Neuron (in vitro differentiated cells): ENCODE measurements at regions not wholly inside any gene's neighbourhood (a gene's known extent, or its start where the extent isn't known, plus 50 kb on each side); places are given as distances from the start of the nearest gene placed in this dataset.

ENCODE experiments used
- H2AFZ ChIP-seq: one replicate; pipeline ENCODE4 v1.6.1; 2013; ENCODE audit warnings: low read depth, mild to moderate bottlenecking, inconsistent platforms, low read length, moderate library complexity
- H3K27me3 ChIP-seq: one replicate; pipeline ENCODE4 v1.6.1; 2013; ENCODE audit warnings: low read length; ENCODE audit not compliant: insufficient read depth
- H3K36me3 ChIP-seq: one replicate; pipeline ENCODE4 v1.6.1; 2013; ENCODE audit warnings: low read length; ENCODE audit not compliant: insufficient read depth
- H3K4me1 ChIP-seq: one replicate; pipeline ENCODE4 v1.6.1; 2013; ENCODE audit warnings: low read length; ENCODE audit not compliant: insufficient read depth
- H3K4me3 ChIP-seq: 2 replicates; pipeline ENCODE4 v1.5.1; 2013; ENCODE audit warnings: mild to moderate bottlenecking, low read length, moderate library complexity
- H3K9me3 ChIP-seq: one replicate; pipeline ENCODE4 v1.6.1; 2013; ENCODE audit warnings: low read length

GRCh38 chr18:28808373-28808772, 631.4 kb upstream of the CDH2 start:
- no peaks in the 10 kb centered on the region for H3K36me3 ChIP-seq
- H3K4me3 ChIP-seq, result no peak overlapping the region
- H2AFZ ChIP-seq, result no peak overlapping the region
- no peaks in the 10 kb centered on the region for H3K27me3 ChIP-seq
- H3K9me3 ChIP-seq, result no peaks in the 10 kb centered on the region
- H3K4me1 ChIP-seq, result no peaks in the 10 kb centered on the region

- H3K36me3 ChIP-seq, result no peaks in the 10 kb centered on the region
- H3K4me3 ChIP-seq, result no peak overlapping the region
- H3K27me3 ChIP-seq, result no peaks in the 10 kb centered on the region
- no peak overlapping the region for H2AFZ ChIP-seq
- no peaks in the 10 kb centered on the region for H3K4me1 ChIP-seq
- no peaks in the 10 kb centered on the region for H3K9me3 ChIP-seq
Measured at GRCh38 chr18:28805491-28805890, 628.6 kb upstream of the CDH2 start.

GRCh38 chr18:28804512-28805202, 627.7 kb upstream of the CDH2 start:
- no peaks in the 10 kb centered on the region for H3K9me3 ChIP-seq
- peaks cover 2% of the 10 kb centered on the region for H3K4me1 ChIP-seq
- no peaks in the 10 kb centered on the region for H3K36me3 ChIP-seq
- H3K4me3 ChIP-seq, result no peak overlapping the region
- no peaks in the 10 kb centered on the region for H3K27me3 ChIP-seq
- H2AFZ ChIP-seq, result no peak overlapping the region

- Histone ChIP-seq H3K27me3 (no peaks in the 10 kb centered on the region), H3K36me3 (no peaks in the 10 kb centered on the region), H3K4me3 (no peak overlapping the region), H2AFZ (no peak overlapping the region), H3K9me3 (no peaks in the 10 kb centered on the region), H3K4me1 (peaks cover 10% of the 10 kb centered on the region)
Measured at GRCh38 chr18:28802546-28802945, 625.6 kb upstream of the CDH2 start.

GRCh38 chr18:28801876-28802275, 624.9 kb upstream of the CDH2 start:
- Histone ChIP-seq H3K4me3 (no peak overlapping the region), H3K9me3 (no peaks in the 10 kb centered on the region), H3K36me3 (no peaks in the 10 kb centered on the region), H3K27me3 (no peaks in the 10 kb centered on the region), H2AFZ (no peak overlapping the region), H3K4me1 (peaks cover 10% of the 10 kb centered on the region)

- H2AFZ ChIP-seq, result no peak overlapping the region
- H3K27me3 ChIP-seq, result no peaks in the 10 kb centered on the region
- peaks cover 29% of the 10 kb centered on the region for H3K4me1 ChIP-seq
- no peak overlapping the region for H3K4me3 ChIP-seq
- H3K9me3 ChIP-seq, result no peaks in the 10 kb centered on the region
- no peaks in the 10 kb centered on the region for H3K36me3 ChIP-seq
Measured at GRCh38 chr18:28794459-28795245, 617.7 kb upstream of the CDH2 start.

- no peaks in the 10 kb centered on the region for H3K27me3 ChIP-seq
- no peak overlapping the region for H3K4me3 ChIP-seq
- no peaks in the 10 kb centered on the region for H3K9me3 ChIP-seq
- H3K4me1 ChIP-seq, result peaks cover 25% of the 10 kb centered on the region
- H2AFZ ChIP-seq, result no peak overlapping the region
- no peaks in the 10 kb centered on the region for H3K36me3 ChIP-seq
Measured at GRCh38 chr18:28793901-28794300, 617.0 kb upstream of the CDH2 start.

- H3K27me3 ChIP-seq, result no peaks in the 10 kb centered on the region
- H3K4me1 ChIP-seq, result peaks cover 21% of the 10 kb centered on the region
- H3K4me3 ChIP-seq, result no peak overlapping the region
- H2AFZ ChIP-seq, result no peak overlapping the region
- no peaks in the 10 kb centered on the region for H3K9me3 ChIP-seq
- no peaks in the 10 kb centered on the region for H3K36me3 ChIP-seq
Measured at GRCh38 chr18:28792404-28793086, 615.6 kb upstream of the CDH2 start.

GRCh38 chr18:28791101-28791500, 614.2 kb upstream of the CDH2 start:
- Histone ChIP-seq H3K27me3 (no peaks in the 10 kb centered on the region), H3K4me3 (no peak overlapping the region), H3K9me3 (no peaks in the 10 kb centered on the region), H2AFZ (peak overlapping the region; percentile 46), H3K36me3 (no peaks in the 10 kb centered on the region), H3K4me1 (peaks cover 21% of the 10 kb centered on the region)

- peaks cover 15% of the 10 kb centered on the region for H3K4me1 ChIP-seq
- no peak overlapping the region for H2AFZ ChIP-seq
- no peaks in the 10 kb centered on the region for H3K36me3 ChIP-seq
- no peak overlapping the region for H3K4me3 ChIP-seq
- no peaks in the 10 kb centered on the region for H3K27me3 ChIP-seq
- H3K9me3 ChIP-seq, result no peaks in the 10 kb centered on the region
Measured at GRCh38 chr18:28789502-28789901, 612.6 kb upstream of the CDH2 start.

- no peaks in the 10 kb centered on the region for H3K9me3 ChIP-seq
- H3K27me3 ChIP-seq, result no peaks in the 10 kb centered on the region
- H2AFZ ChIP-seq, result no peak overlapping the region
- H3K4me1 ChIP-seq, result peaks cover 4% of the 10 kb centered on the region
- H3K4me3 ChIP-seq, result no peak overlapping the region
- H3K36me3 ChIP-seq, result no peaks in the 10 kb centered on the region
Measured at GRCh38 chr18:28786926-28787325, 610.0 kb upstream of the CDH2 start.

GRCh38 chr18:28781616-28782362, 604.9 kb upstream of the CDH2 start:
- no peaks in the 10 kb centered on the region for H3K4me1 ChIP-seq
- H3K27me3 ChIP-seq, result no peaks in the 10 kb centered on the region
- peak overlapping the region; percentile 61 for H2AFZ ChIP-seq
- no peak overlapping the region for H3K4me3 ChIP-seq
- no peaks in the 10 kb centered on the region for H3K36me3 ChIP-seq
- H3K9me3 ChIP-seq, result peaks cover 3% of the 10 kb centered on the region

GRCh38 chr18:28778706-28779105, 601.8 kb upstream of the CDH2 start:
- no peaks in the 10 kb centered on the region for H3K36me3 ChIP-seq
- no peaks in the 10 kb centered on the region for H3K4me1 ChIP-seq
- no peak overlapping the region for H2AFZ ChIP-seq
- no peaks in the 10 kb centered on the region for H3K27me3 ChIP-seq
- H3K4me3 ChIP-seq, result no peak overlapping the region
- H3K9me3 ChIP-seq, result peaks cover 3% of the 10 kb centered on the region
